H9 (cell line): ENCODE measurements at regions not wholly inside any gene's neighbourhood (a gene's known extent, or its start where the extent isn't known, plus 50 kb on each side); places are given as distances from the start of the nearest gene placed in this dataset.

Source experiments
- DNase-seq: peaks from one replicate; pipeline ENCODE4 v3.0.0-alpha.2; 2017
- H2AFZ ChIP-seq: one replicate; pipeline ENCODE4 v1.6.1; 2013; ENCODE audit warnings: mild to moderate bottlenecking, low read length, control low read depth, moderate library complexity
- H2AK5ac ChIP-seq: 2 replicates; pipeline ENCODE4 v1.6.1; 2013; ENCODE audit warnings: low read length, control low read depth, mixed read lengths; ENCODE audit not compliant: insufficient read length
- H2BK120ac ChIP-seq: one replicate; pipeline ENCODE4 v1.6.1; 2013; ENCODE audit warnings: low read depth, mild to moderate bottlenecking, low read length, control low read depth, inconsistent platforms; ENCODE audit not compliant: poor library complexity, severe bottlenecking
- H2BK12ac ChIP-seq: 2 replicates; pipeline ENCODE4 v1.6.1; 2013; ENCODE audit warnings: low read length, control low read depth, mixed read lengths, low read depth; ENCODE audit not compliant: insufficient read length
- H2BK15ac ChIP-seq: 2 replicates; pipeline ENCODE4 v1.6.1; 2013; ENCODE audit warnings: low read depth, low read length, control low read depth
- H2BK20ac ChIP-seq: one replicate; pipeline ENCODE4 v1.6.1; 2013; ENCODE audit warnings: low read depth, mild to moderate bottlenecking, low read length, control low read depth, inconsistent platforms; ENCODE audit not compliant: poor library complexity, severe bottlenecking
- H2BK5ac ChIP-seq: 2 replicates; pipeline ENCODE4 v1.6.1; 2013; ENCODE audit warnings: low read length, control low read depth, mixed read lengths; ENCODE audit not compliant: insufficient read length
- H3K14ac ChIP-seq: 2 replicates; pipeline ENCODE4 v1.6.1; 2013; ENCODE audit warnings: low read length, control low read depth; ENCODE audit not compliant: insufficient read depth
- H3K18ac ChIP-seq: 2 replicates; pipeline ENCODE4 v1.6.1; 2013; ENCODE audit warnings: low read depth, mild to moderate bottlenecking, mixed read lengths, low read length, control low read depth; ENCODE audit not compliant: insufficient read length
- H3K23ac ChIP-seq: 2 replicates; pipeline ENCODE4 v1.6.1; 2013; ENCODE audit warnings: low read length, control low read depth, mixed read lengths, low read depth; ENCODE audit not compliant: insufficient read length
- H3K23me2 ChIP-seq: 2 replicates; pipeline ENCODE4 v1.6.1; 2013; ENCODE audit warnings: low read depth, mild to moderate bottlenecking, mixed read lengths, low read length, control low read depth; ENCODE audit not compliant: insufficient read length, poor library complexity, severe bottlenecking
- H3K27ac ChIP-seq: 2 replicates; pipeline ENCODE4 v1.5.1; 2013; ENCODE audit warnings: low read length, control low read depth, mixed read lengths, low read depth; ENCODE audit not compliant: insufficient read length
- H3K27me3 ChIP-seq: 2 replicates; pipeline ENCODE4 v1.6.1; 2013; ENCODE audit warnings: low read length, control low read depth, inconsistent platforms; ENCODE audit not compliant: insufficient read depth
- H3K4ac ChIP-seq: 2 replicates; pipeline ENCODE4 v1.6.1; 2013; ENCODE audit warnings: low read depth, mild to moderate bottlenecking, control low read depth, inconsistent platforms, low read length, moderate library complexity
- H3K4me1 ChIP-seq: 2 replicates; pipeline ENCODE4 v1.6.1; 2013; ENCODE audit warnings: low read length, control low read depth, inconsistent platforms; ENCODE audit not compliant: insufficient read depth
- H3K4me2 ChIP-seq: 2 replicates; pipeline ENCODE4 v1.6.1; 2013; ENCODE audit warnings: low read length, control low read depth, mixed read lengths; ENCODE audit not compliant: insufficient read length, insufficient read depth
- H3K56ac ChIP-seq: 2 replicates; pipeline ENCODE4 v1.6.1; 2013; ENCODE audit warnings: low read depth, mild to moderate bottlenecking, mixed read lengths, low read length, control low read depth; ENCODE audit not compliant: insufficient read length
- H3K79me1 ChIP-seq: 2 replicates; pipeline ENCODE4 v1.6.1; 2013; ENCODE audit warnings: low read depth, mild to moderate bottlenecking, moderate library complexity, low read length, control low read depth, inconsistent platforms; ENCODE audit not compliant: insufficient read depth, poor library complexity, severe bottlenecking
- H3K79me2 ChIP-seq: 2 replicates; pipeline ENCODE4 v1.6.1; 2013; ENCODE audit warnings: low read length, control low read depth, inconsistent platforms; ENCODE audit not compliant: insufficient read depth
- H3K9ac ChIP-seq: 2 replicates; pipeline ENCODE4 v1.6.1; 2013; ENCODE audit warnings: low read length, control low read depth, mixed read lengths; ENCODE audit not compliant: insufficient read length; ENCODE audit errors: extremely low read depth
- H3K9me3 ChIP-seq: one replicate; pipeline ENCODE4 v1.6.1; 2013; ENCODE audit warnings: low read depth, low read length, inconsistent platforms; ENCODE audit not compliant: control insufficient read depth
- H3T11ph ChIP-seq: one replicate; pipeline ENCODE4 v1.6.1; 2013; ENCODE audit warnings: mild to moderate bottlenecking, low read length, control low read depth, inconsistent platforms
- H4K20me1 ChIP-seq: one replicate; pipeline ENCODE4 v1.6.1; 2013; ENCODE audit not compliant: control insufficient read depth, insufficient read length, insufficient read depth
- H4K5ac ChIP-seq: 2 replicates; pipeline ENCODE4 v1.6.1; 2013; ENCODE audit warnings: low read depth, mild to moderate bottlenecking, mixed read lengths, low read length, control low read depth; ENCODE audit not compliant: insufficient read length
- H4K8ac ChIP-seq: replicated peaks from 2 replicates; pipeline ENCODE4 v1.6.1; 2013; ENCODE audit warnings: low read length, control low read depth, mixed read lengths, low read depth; ENCODE audit not compliant: insufficient read length
- H4K91ac ChIP-seq: 2 replicates; pipeline ENCODE4 v1.6.1; 2013; ENCODE audit warnings: low read depth, mild to moderate bottlenecking, moderate library complexity, mixed read lengths, low read length, control low read depth; ENCODE audit not compliant: insufficient read length
- H3K27ac Mint-ChIP-seq, 3 experiments: 2 replicates in 2 of 3; 3 replicates in 1 of 3; pipeline ENCODE4 v1.8.0; 2020 to 2021; ENCODE audit warnings: mixed read lengths in 3 of 3, mild to moderate bottlenecking in 1 of 3, moderate library complexity in 1 of 3
- H3K27me3 Mint-ChIP-seq: 2 replicates; pipeline ENCODE4 v1.8.0; 2021; ENCODE audit warnings: low read depth, mild to moderate bottlenecking, moderate library complexity, mixed read lengths
- H3K36me3 Mint-ChIP-seq, 3 experiments: 2 replicates in 2 of 3; 3 replicates in 1 of 3; pipeline ENCODE4 v1.8.0; 2020 to 2021; ENCODE audit warnings: low read depth in 3 of 3, mixed read lengths in 3 of 3; ENCODE audit not compliant: insufficient read depth in 1 of 3
- H3K4me1 Mint-ChIP-seq, 2 experiments: 2 replicates each; pipeline ENCODE4 v1.8.0; 2020; ENCODE audit warnings: mixed read lengths in 2 of 2
- H3K4me3 Mint-ChIP-seq, 2 experiments: 2 replicates in 1 of 2; 3 replicates in 1 of 2; pipeline ENCODE4 v1.8.0; 2020 to 2021; ENCODE audit warnings: mild to moderate bottlenecking in 2 of 2, mixed read lengths in 2 of 2, moderate library complexity in 1 of 2
- H3K9me3 Mint-ChIP-seq, 2 experiments: 2 replicates in 1 of 2; 3 replicates in 1 of 2; pipeline ENCODE4 v1.8.0; 2020; ENCODE audit warnings: mild to moderate bottlenecking in 2 of 2, mixed read lengths in 2 of 2, moderate library complexity in 1 of 2
- WGBS: extraction: QIAGEN DNeasy Blood & Tissue Kit; methylation state at CpG from one replicate; pipeline ENCODE4 v1.1.7; 2013; ENCODE audit warnings: missing lambda C conversion rate, low lambda C conversion rate, mixed read lengths; ENCODE audit not compliant: insufficient read length; ENCODE audit errors: extremely low coverage; 5-methylcytosine and 5-hydroxymethylcytosine counted together
- TF ChIP-seq, protein P1 (sequence below): fragments of 200-600 bp; sonication (generic); conservative IDR thresholded peaks from 3 replicates; pipeline ENCODE4 v1.8.0; 2021; ENCODE audit warnings: antibody characterized with exemption, mild to moderate bottlenecking

DNA sequence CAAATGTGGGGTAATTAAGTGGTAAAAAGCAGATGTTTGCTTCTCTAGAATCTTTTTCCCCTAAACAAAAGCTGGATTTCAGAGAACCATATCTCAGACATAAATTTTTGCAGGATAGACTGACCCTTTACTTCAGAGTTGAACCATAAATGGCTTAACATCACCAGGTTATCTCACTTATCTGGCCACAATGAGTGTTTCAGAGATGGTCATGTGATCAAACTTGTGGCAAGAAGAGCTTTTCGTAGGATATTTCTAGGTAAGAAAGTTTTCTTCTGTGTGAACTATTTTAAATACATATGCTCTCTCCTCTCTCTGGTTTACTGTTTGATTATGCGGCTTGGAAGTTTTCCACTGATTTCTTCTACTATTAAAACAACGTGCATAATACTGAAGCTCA is 270.2 kb upstream of the TFAP2D start:
- no peak overlapping the region for H3K4ac ChIP-seq
- no peaks in the 10 kb centered on the region for H3K79me1 ChIP-seq
- Mint-ChIP-seq H3K9me3 (no peaks in the 10 kb centered on the region), H3K4me3 (no peak overlapping the region), H3K27ac (no peak overlapping the region), H3K27me3 (no peaks in the 10 kb centered on the region), H3K36me3 (no peaks in the 10 kb centered on the region), H3K4me1 (peaks cover 8 to 10% of the 10 kb centered on the region in 2 experiments)
- no peak overlapping the region for H3K27ac ChIP-seq
- H3K23ac ChIP-seq, result no peak overlapping the region
- no peaks in the 10 kb centered on the region for H3K79me2 ChIP-seq
- H2BK5ac ChIP-seq, result no peak overlapping the region
- no peaks in the 10 kb centered on the region; the same call in 1 of the 2 replicates for H3K4me1 ChIP-seq
- H2BK120ac ChIP-seq, result no peak overlapping the region
- no peak for DNase-seq
- H4K5ac ChIP-seq, result no peak overlapping the region
- TF ChIP-seq, protein P1, sequence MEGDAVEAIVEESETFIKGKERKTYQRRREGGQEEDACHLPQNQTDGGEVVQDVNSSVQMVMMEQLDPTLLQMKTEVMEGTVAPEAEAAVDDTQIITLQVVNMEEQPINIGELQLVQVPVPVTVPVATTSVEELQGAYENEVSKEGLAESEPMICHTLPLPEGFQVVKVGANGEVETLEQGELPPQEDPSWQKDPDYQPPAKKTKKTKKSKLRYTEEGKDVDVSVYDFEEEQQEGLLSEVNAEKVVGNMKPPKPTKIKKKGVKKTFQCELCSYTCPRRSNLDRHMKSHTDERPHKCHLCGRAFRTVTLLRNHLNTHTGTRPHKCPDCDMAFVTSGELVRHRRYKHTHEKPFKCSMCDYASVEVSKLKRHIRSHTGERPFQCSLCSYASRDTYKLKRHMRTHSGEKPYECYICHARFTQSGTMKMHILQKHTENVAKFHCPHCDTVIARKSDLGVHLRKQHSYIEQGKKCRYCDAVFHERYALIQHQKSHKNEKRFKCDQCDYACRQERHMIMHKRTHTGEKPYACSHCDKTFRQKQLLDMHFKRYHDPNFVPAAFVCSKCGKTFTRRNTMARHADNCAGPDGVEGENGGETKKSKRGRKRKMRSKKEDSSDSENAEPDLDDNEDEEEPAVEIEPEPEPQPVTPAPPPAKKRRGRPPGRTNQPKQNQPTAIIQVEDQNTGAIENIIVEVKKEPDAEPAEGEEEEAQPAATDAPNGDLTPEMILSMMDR, result no peak
- H3K56ac ChIP-seq, result no peak overlapping the region
- H2BK15ac ChIP-seq, result no peak overlapping the region
- H4K91ac ChIP-seq, result no peak overlapping the region
- H3K23me2 ChIP-seq, result no peaks in the 10 kb centered on the region
- no peak overlapping the region for H3K18ac ChIP-seq
- no peak overlapping the region for H4K8ac ChIP-seq
- H3K14ac ChIP-seq, result no peak overlapping the region
- WGBS, result no CpG with 5 or more reads among the region's 3 CpGs
- H2BK12ac ChIP-seq, result no peak overlapping the region
- no peak overlapping the region for H2AK5ac ChIP-seq
- no peaks in the 10 kb centered on the region for H3K9me3 ChIP-seq
- no peaks in the 10 kb centered on the region for H4K20me1 ChIP-seq
- no peak overlapping the region for H3K9ac ChIP-seq
- no peak overlapping the region for H2AFZ ChIP-seq
- H3K4me2 ChIP-seq, result no peak overlapping the region
- no peak overlapping the region for H2BK20ac ChIP-seq
- no peak overlapping the region for H3T11ph ChIP-seq
- no peaks in the 10 kb centered on the region for H3K27me3 ChIP-seq
